HepG2 (cell line): ENCODE measurements at regions not wholly inside any gene's neighbourhood (a gene's known extent, or its start where the extent isn't known, plus 50 kb on each side); places are given as distances from the start of the nearest gene placed in this dataset.

Source experiments
- ATAC-seq: fragments of 200-7000 bp; cut with Tn5 transposase; 3 replicates; pipeline ENCODE4 v1.9.1; 2020; ENCODE audit warnings: mild to moderate bottlenecking, moderate library complexity
- BruUV-seq: library from RNA; stranded (reverse); fragments of 400-500 nt; replicated peaks from 2 replicates; lab custom pipeline; 2021; lab: Mats Ljungman, UMichigan
- CTCF ChIA-PET: fragments of 300-600 bp; formaldehyde crosslinking; extraction: SDS; loops from one replicate; lab custom pipeline; 2021; ENCODE audit warnings: low total read pairs, inconsistent platforms, low intra/inter-chr PET ratio; lab: Yijun Ruan, JAX
- POLR2A ChIA-PET: fragments of 350-600 bp; sonication (Branson Sonifier 250); formaldehyde crosslinking; loops from one replicate; lab custom pipeline; 2020; ENCODE audit warnings: antibody characterized with exemption, inconsistent platforms; lab: Yijun Ruan, JAX
- DNase-seq: peaks from one replicate; pipeline ENCODE4 v3.0.0-alpha.2; 2015; ENCODE audit warnings: low spot score
- FAIRE-seq: peaks from 3 replicates; lab custom pipeline; 2011; peaks lifted over from hg19 to GRCh38; lab: Jason Lieb, UNC
- H2AFZ ChIP-seq: one replicate; pipeline ENCODE4 v1.6.1; 2011; ENCODE audit warnings: low read length, inconsistent platforms
- H3K27ac ChIP-seq: fragments of 300-600 bp; 3 replicates; pipeline ENCODE4 v1.8.0; 2011; ENCODE audit warnings: mixed run types, mild to moderate bottlenecking, mixed read lengths, low read length, inconsistent platforms; ENCODE audit not compliant: insufficient read depth; ENCODE audit errors: extremely low read length
- H3K27me3 ChIP-seq, 2 experiments: fragments of 200-600 bp in 1 of 2; 2 replicates in 1 of 2; 3 replicates in 1 of 2; pipeline versions ENCODE4 v1.6.0 to v1.8.0; 2011; ENCODE audit warnings: low read length in 2 of 2, mild to moderate bottlenecking in 2 of 2, moderate library complexity in 2 of 2, inconsistent platforms in 1 of 2; ENCODE audit not compliant: insufficient read depth in 2 of 2, control insufficient read depth in 1 of 2
- H3K36me3 ChIP-seq, 2 experiments: fragments of 200-600 bp in 1 of 2; replicated peaks in 1 of 2; 2 replicates in 1 of 2; 3 replicates in 1 of 2; pipeline versions ENCODE4 v1.5.1 to v1.8.0; 2011; ENCODE audit warnings: low read length in 2 of 2, inconsistent platforms in 1 of 2; ENCODE audit not compliant: insufficient read depth in 2 of 2, control insufficient read depth in 1 of 2
- H3K4me1 ChIP-seq: 2 replicates; pipeline ENCODE4 v1.5.1; 2012; ENCODE audit warnings: low read length, inconsistent platforms; ENCODE audit not compliant: insufficient read depth
- H3K4me2 ChIP-seq: 2 replicates; pipeline ENCODE4 v1.6.0; 2011; ENCODE audit warnings: low read depth, low read length, inconsistent platforms
- H3K4me3 ChIP-seq, 3 experiments: fragments of 200-600 bp in 1 of 3; sonication (generic), shearing (Covaris generic) in 1 of 3; replicated peaks in 1 of 3; 2 replicates each; pipeline ENCODE4 v1.5.1; 2011 to 2016; ENCODE audit warnings: low read length in 3 of 3, inconsistent platforms in 2 of 3, low read depth in 2 of 3, mild to moderate bottlenecking in 2 of 3, control low read depth in 1 of 3, mixed read lengths in 1 of 3; ENCODE audit not compliant: insufficient read depth in 1 of 3
- H3K79me2 ChIP-seq: one replicate; pipeline ENCODE4 v1.6.1; 2011; ENCODE audit warnings: low read length, inconsistent platforms; ENCODE audit not compliant: insufficient read depth
- H3K9ac ChIP-seq: 2 replicates; pipeline ENCODE4 v1.6.0; 2011; ENCODE audit warnings: mild to moderate bottlenecking, low read depth, low read length, inconsistent platforms; ENCODE audit not compliant: insufficient read depth
- H3K9me3 ChIP-seq: 2 replicates; pipeline ENCODE4 v1.5.1; 2012; ENCODE audit warnings: mild to moderate bottlenecking, low read length
- H4K20me1 ChIP-seq: 2 replicates; pipeline ENCODE4 v1.6.0; 2011; ENCODE audit warnings: inconsistent platforms, mild to moderate bottlenecking, low read length, moderate library complexity; ENCODE audit not compliant: insufficient read depth
- AKNA ChIP-seq: sonication (generic); formaldehyde crosslinking; IDR thresholded peaks from 2 replicates; pipeline ENCODE4 v1.4.0; 2020; ENCODE audit warnings: missing genetic modification reagents, borderline replicate concordance
- HOXA7 ChIP-seq: sonication (generic); formaldehyde crosslinking; IDR thresholded peaks from 2 replicates; pipeline ENCODE4 v1.8.1; 2022; ENCODE audit warnings: mild to moderate bottlenecking, missing genetic modification reagents, moderate library complexity
- IKZF1 ChIP-seq: fragments of 450-650 bp; IDR thresholded peaks from 2 replicates; pipeline ENCODE4 v1.7.1; 2016
- MATR3 ChIP-seq: sonication (generic); formaldehyde crosslinking; IDR thresholded peaks from 2 replicates; pipeline ENCODE4 v1.4.0; 2020; ENCODE audit warnings: missing genetic modification reagents
- MXI1 ChIP-seq: IDR thresholded peaks from 3 replicates; pipeline ENCODE4 v1.6.1; 2012; ENCODE audit warnings: low read depth, low read length, inconsistent platforms, borderline replicate concordance
- NFE2L1 ChIP-seq: sonication (generic); formaldehyde crosslinking; IDR thresholded peaks from 2 replicates; pipeline ENCODE4 v1.4.0; 2020; ENCODE audit warnings: missing genetic modification reagents, mild to moderate bottlenecking, borderline replicate concordance
- NFKBIZ ChIP-seq: IDR thresholded peaks from 2 replicates; pipeline ENCODE4 v1.6.1; 2018; ENCODE audit warnings: missing genetic modification reagents, missing compliant biosample characterization
- NFYB ChIP-seq: sonication (generic); formaldehyde crosslinking; IDR thresholded peaks from 2 replicates; pipeline ENCODE4 v1.4.0; 2020; ENCODE audit warnings: missing genetic modification reagents
- PBX3 ChIP-seq: sonication (generic); formaldehyde crosslinking; IDR thresholded peaks from 2 replicates; pipeline ENCODE4 v1.8.1; 2023; ENCODE audit warnings: missing genetic modification reagents, inconsistent platforms, borderline replicate concordance
- POGZ ChIP-seq: sonication (generic); formaldehyde crosslinking; IDR thresholded peaks from 2 replicates; pipeline ENCODE4 v1.4.0; 2020; ENCODE audit warnings: mild to moderate bottlenecking, missing genetic modification reagents
- SP1 ChIP-seq, 2 experiments: fragments of 450-650 bp in 1 of 2; sonication (generic) in 1 of 2; formaldehyde crosslinking in 1 of 2; IDR thresholded peaks; 2 replicates each; pipeline versions ENCODE4 v1.4.0 to v1.6.1; 2016 to 2020; ENCODE audit warnings: missing genetic modification reagents in 1 of 2
- ZC3H13 ChIP-seq: sonication (generic); formaldehyde crosslinking; IDR thresholded peaks from 2 replicates; pipeline ENCODE4 v1.8.1; 2023; ENCODE audit warnings: mild to moderate bottlenecking, missing genetic modification reagents, moderate library complexity
- ZNF572 ChIP-seq: sonication (generic); formaldehyde crosslinking; IDR thresholded peaks from 2 replicates; pipeline ENCODE4 v1.5.1; 2020; ENCODE audit warnings: mild to moderate bottlenecking, missing genetic modification reagents
- ZNF607 ChIP-seq: sonication (generic); formaldehyde crosslinking; IDR thresholded peaks from 2 replicates; pipeline ENCODE4 v1.5.1; 2020; ENCODE audit warnings: missing genetic modification reagents, mild to moderate bottlenecking, borderline replicate concordance
- ZNF614 ChIP-seq: IDR thresholded peaks from 2 replicates; pipeline ENCODE4 v1.6.1; 2018; ENCODE audit warnings: missing biosample characterization, missing genetic modification reagents, inconsistent platforms, borderline replicate concordance
- ZNF816 ChIP-seq: sonication (generic); formaldehyde crosslinking; IDR thresholded peaks from 2 replicates; pipeline ENCODE4 v1.8.0; 2022; ENCODE audit warnings: missing genetic modification reagents, mild to moderate bottlenecking, borderline replicate concordance
- WGBS: methylation state at CpG from one replicate; pipeline ENCODE4 v1.1.6; 2017; ENCODE audit warnings: low lambda C conversion rate; 5-methylcytosine and 5-hydroxymethylcytosine counted together
- in situ Hi-C: cut with HindIII; loops from 2 replicates; pipeline ENCODE4 v1.10.0; 2017; ENCODE audit warnings: low pct_unique_long_range_greater_than_20kb; ENCODE audit not compliant: extremely low pct_ligation_motif_present
- intact Hi-C: fragments of 100-400 bp; cut with micrococcal nuclease; formaldehyde crosslinking; loops from one replicate; pipeline ENCODE4 v1.10.0; 2022; ENCODE audit not compliant: unreplicated experiment
- TF ChIP-seq, protein P1 (sequence below): sonication (generic); formaldehyde crosslinking; IDR thresholded peaks from 2 replicates; pipeline ENCODE4 v1.5.1; 2020; ENCODE audit warnings: mild to moderate bottlenecking, missing genetic modification reagents, moderate library complexity

- no peaks in the 10 kb centered on the region for H3K79me2 ChIP-seq
- no peaks in the 10 kb centered on the region for H3K36me3 ChIP-seq
- no peak overlapping the region for H2AFZ ChIP-seq
- ATAC-seq (no peak), DNase-seq (no peak), FAIRE-seq (no peak)
- CTCF ChIA-PET, result no interaction called here
- H3K4me2 ChIP-seq, result no peak overlapping the region
- intact Hi-C loops (no loop called here), in situ Hi-C loops (no loop called here)
- BruUV-seq, result no TSS peak
- 0% methylated on average over 4 of the region's 4 CpGs for WGBS
- no peak overlapping the region for H3K4me3 ChIP-seq
- no peaks in the 10 kb centered on the region for H4K20me1 ChIP-seq
- H3K4me1 ChIP-seq, result no peaks in the 10 kb centered on the region
- no peak overlapping the region for H3K9ac ChIP-seq
- no peak for TF ChIP-seq MXI1
- no peak for TF ChIP-seq NFE2L1 (CRISPR knock-in tag)
- TF ChIP-seq ZC3H13 (CRISPR knock-in tag), result no peak
- TF ChIP-seq, protein P1, sequence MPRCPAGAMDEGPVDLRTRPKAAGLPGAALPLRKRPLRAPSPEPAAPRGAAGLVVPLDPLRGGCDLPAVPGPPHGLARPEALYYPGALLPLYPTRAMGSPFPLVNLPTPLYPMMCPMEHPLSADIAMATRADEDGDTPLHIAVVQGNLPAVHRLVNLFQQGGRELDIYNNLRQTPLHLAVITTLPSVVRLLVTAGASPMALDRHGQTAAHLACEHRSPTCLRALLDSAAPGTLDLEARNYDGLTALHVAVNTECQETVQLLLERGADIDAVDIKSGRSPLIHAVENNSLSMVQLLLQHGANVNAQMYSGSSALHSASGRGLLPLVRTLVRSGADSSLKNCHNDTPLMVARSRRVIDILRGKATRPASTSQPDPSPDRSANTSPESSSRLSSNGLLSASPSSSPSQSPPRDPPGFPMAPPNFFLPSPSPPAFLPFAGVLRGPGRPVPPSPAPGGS (CRISPR knock-in tag), result no peak
- no peak for TF ChIP-seq NFKBIZ (CRISPR knock-in tag)
- TF ChIP-seq NFYB (CRISPR knock-in tag), result no peak
- no peak for TF ChIP-seq ZNF607 (CRISPR knock-in tag)
- TF ChIP-seq PBX3 (CRISPR knock-in tag), result no peak
- TF ChIP-seq MATR3 (CRISPR knock-in tag), result no peak
- no peak for TF ChIP-seq AKNA (CRISPR knock-in tag)
- no peak for TF ChIP-seq HOXA7 (CRISPR knock-in tag)
- no peak for TF ChIP-seq ZNF816 (CRISPR knock-in tag)
- TF ChIP-seq ZNF614 (CRISPR knock-in tag), result no peak
- TF ChIP-seq SP1 (IDR thresholded peaks at IDR 0.05), result no peak
- TF ChIP-seq SP1 (CRISPR knock-in tag; IDR thresholded peaks at IDR 0.05), result no peak
- TF ChIP-seq IKZF1, result no peak
- TF ChIP-seq POGZ, result no peak
- TF ChIP-seq ZNF572 (CRISPR knock-in tag), result no peak
- H3K27ac ChIP-seq, result no peak overlapping the region
- POLR2A ChIA-PET, result no interaction called here
- peaks cover 6% of the 10 kb centered on the region for H3K9me3 ChIP-seq
- no peaks in the 10 kb centered on the region for H3K27me3 ChIP-seq
These were observed 1091.2 kb downstream of the SLITRK1 start for GRCh38 chr13:82791035-82791434.
